ENCODE measurements at regions not wholly inside any gene's neighbourhood (a gene's known extent, or its start where the extent isn't known, plus 50 kb on each side); places are given as distances from the start of the nearest gene placed in this dataset.

GRCh38 chr1:55280731-55281130 is 65.6 kb upstream of the USP24 start:
- no peak overlapping the region for H3K27ac ChIP-seq (ENCODE audit: insufficient read depth, low read depth, low read length, poor library complexity, severe bottlenecking)
- no peaks in the 10 kb centered on the region for H3K4me1 ChIP-seq (ENCODE audit: control insufficient read depth, insufficient read depth, low read length)
- H3K36me3 ChIP-seq (ENCODE audit: control insufficient read depth, insufficient read depth, low read length), result no peaks in the 10 kb centered on the region
- no peaks in the 10 kb centered on the region for H3K27me3 ChIP-seq (ENCODE audit: control insufficient read depth, insufficient read depth, low read length, poor library complexity, severe bottlenecking)
- 92 to 94% methylated on average over 2 of the region's 2 CpGs for WGBS, 2 experiments
- H3K9me3 ChIP-seq (ENCODE audit: control insufficient read depth, low read length), result no peaks in the 10 kb centered on the region
- no peak overlapping the region for H3K4me3 ChIP-seq (ENCODE audit: insufficient read depth, low read depth, low read length)

- 87 to 99% methylated on average over 3 of the region's 3 CpGs for WGBS, 2 experiments
- Histone ChIP-seq H3K27me3 (ENCODE audit: control insufficient read depth, insufficient read depth, low read length, poor library complexity, severe bottlenecking) (no peaks in the 10 kb centered on the region), H3K36me3 (ENCODE audit: control insufficient read depth, insufficient read depth, low read length) (no peaks in the 10 kb centered on the region)
These were observed 64.5 kb upstream of the USP24 start for GRCh38 chr1:55279627-55280026.

GRCh38 chr1:55278378-55278777 is 63.2 kb upstream of the USP24 start:
- no peak overlapping the region for H3K27ac ChIP-seq (ENCODE audit: insufficient read depth, low read depth, low read length, poor library complexity, severe bottlenecking)
- H3K4me1 ChIP-seq (ENCODE audit: control insufficient read depth, insufficient read depth, low read length), result peaks cover 6% of the 10 kb centered on the region
- H3K27me3 ChIP-seq (ENCODE audit: control insufficient read depth, insufficient read depth, low read length, poor library complexity, severe bottlenecking), result no peaks in the 10 kb centered on the region
- no peak overlapping the region for H3K4me3 ChIP-seq (ENCODE audit: insufficient read depth, low read depth, low read length)
- WGBS, 2 experiments, result 46% methylated on average over 2 of the region's 2 CpGs; no CpG with 5 or more reads in 1 of the 2 experiments
- no peaks in the 10 kb centered on the region for H3K36me3 ChIP-seq (ENCODE audit: control insufficient read depth, insufficient read depth, low read length)
- no peaks in the 10 kb centered on the region for H3K9me3 ChIP-seq (ENCODE audit: control insufficient read depth, low read length)

More at GRCh38 chr1:55279627-55280026, 64.5 kb upstream of the USP24 start:
- H3K27ac ChIP-seq (ENCODE audit: insufficient read depth, low read depth, low read length, poor library complexity, severe bottlenecking), result no peak overlapping the region
- peaks cover 6% of the 10 kb centered on the region for H3K4me1 ChIP-seq (ENCODE audit: control insufficient read depth, insufficient read depth, low read length)
- H3K4me3 ChIP-seq (ENCODE audit: insufficient read depth, low read depth, low read length), result no peak overlapping the region
- no peaks in the 10 kb centered on the region for H3K9me3 ChIP-seq (ENCODE audit: control insufficient read depth, low read length)

- Histone ChIP-seq H3K27me3 (ENCODE audit: control insufficient read depth, insufficient read depth, low read length, poor library complexity, severe bottlenecking) (no peaks in the 10 kb centered on the region), H3K36me3 (ENCODE audit: control insufficient read depth, insufficient read depth, low read length) (no peaks in the 10 kb centered on the region), H3K9me3 (ENCODE audit: control insufficient read depth, low read length) (no peaks in the 10 kb centered on the region), H3K4me3 (ENCODE audit: insufficient read depth, low read depth, low read length) (no peak overlapping the region), H3K4me1 (ENCODE audit: control insufficient read depth, insufficient read depth, low read length) (peaks cover 6% of the 10 kb centered on the region), H3K27ac (ENCODE audit: insufficient read depth, low read depth, low read length, poor library complexity, severe bottlenecking) (no peak overlapping the region)
- 18 to 20% methylated on average over 14 to 15 of the region's 15 CpGs for WGBS, 2 experiments
These were observed 62.4 kb upstream of the USP24 start for GRCh38 chr1:55277377-55278130.

GRCh38 chr1:55276671-55277376 is 61.7 kb upstream of the USP24 start:
- WGBS, 2 experiments, result 93 to 96% methylated on average over 7 to 8 of the region's 8 CpGs
- no peak overlapping the region for H3K4me3 ChIP-seq (ENCODE audit: insufficient read depth, low read depth, low read length)
- H3K9me3 ChIP-seq (ENCODE audit: control insufficient read depth, low read length), result no peaks in the 10 kb centered on the region
- H3K27ac ChIP-seq (ENCODE audit: insufficient read depth, low read depth, low read length, poor library complexity, severe bottlenecking), result no peak overlapping the region
- no peaks in the 10 kb centered on the region for H3K36me3 ChIP-seq (ENCODE audit: control insufficient read depth, insufficient read depth, low read length)
- no peaks in the 10 kb centered on the region for H3K27me3 ChIP-seq (ENCODE audit: control insufficient read depth, insufficient read depth, low read length, poor library complexity, severe bottlenecking)
- H3K4me1 ChIP-seq (ENCODE audit: control insufficient read depth, insufficient read depth, low read length), result peaks cover 6% of the 10 kb centered on the region

GRCh38 chr1:55275941-55276341 is 60.8 kb upstream of the USP24 start:
- no peak overlapping the region for H3K27ac ChIP-seq (ENCODE audit: insufficient read depth, low read depth, low read length, poor library complexity, severe bottlenecking)
- no peaks in the 10 kb centered on the region for H3K36me3 ChIP-seq (ENCODE audit: control insufficient read depth, insufficient read depth, low read length)
- H3K4me3 ChIP-seq (ENCODE audit: insufficient read depth, low read depth, low read length), result no peak overlapping the region
- H3K4me1 ChIP-seq (ENCODE audit: control insufficient read depth, insufficient read depth, low read length), result peaks cover 6% of the 10 kb centered on the region
- H3K9me3 ChIP-seq (ENCODE audit: control insufficient read depth, low read length), result no peaks in the 10 kb centered on the region
- H3K27me3 ChIP-seq (ENCODE audit: control insufficient read depth, insufficient read depth, low read length, poor library complexity, severe bottlenecking), result no peaks in the 10 kb centered on the region
- WGBS, 2 experiments, result 82 to 89% methylated on average over 1 of the region's 1 CpG

GRCh38 chr1:55275151-55275748 is 60.1 kb upstream of the USP24 start:
- 39 to 40% methylated on average over 11 of the region's 12 CpGs for WGBS, 2 experiments
- Histone ChIP-seq H3K4me1 (ENCODE audit: control insufficient read depth, insufficient read depth, low read length) (peaks cover 6% of the 10 kb centered on the region), H3K4me3 (ENCODE audit: insufficient read depth, low read depth, low read length) (no peak overlapping the region), H3K27me3 (ENCODE audit: control insufficient read depth, insufficient read depth, low read length, poor library complexity, severe bottlenecking) (no peaks in the 10 kb centered on the region), H3K36me3 (ENCODE audit: control insufficient read depth, insufficient read depth, low read length) (no peaks in the 10 kb centered on the region), H3K27ac (ENCODE audit: insufficient read depth, low read depth, low read length, poor library complexity, severe bottlenecking) (no peak overlapping the region), H3K9me3 (ENCODE audit: control insufficient read depth, low read length) (no peaks in the 10 kb centered on the region)

GRCh38 chr1:55272994-55273393 is 57.8 kb upstream of the USP24 start:
- Histone ChIP-seq H3K9me3 (ENCODE audit: control insufficient read depth, low read length) (no peaks in the 10 kb centered on the region), H3K27ac (ENCODE audit: insufficient read depth, low read depth, low read length, poor library complexity, severe bottlenecking) (no peak overlapping the region), H3K4me1 (ENCODE audit: control insufficient read depth, insufficient read depth, low read length) (peaks cover 6% of the 10 kb centered on the region), H3K36me3 (ENCODE audit: control insufficient read depth, insufficient read depth, low read length) (no peaks in the 10 kb centered on the region), H3K4me3 (ENCODE audit: insufficient read depth, low read depth, low read length) (no peak overlapping the region), H3K27me3 (ENCODE audit: control insufficient read depth, insufficient read depth, low read length, poor library complexity, severe bottlenecking) (no peaks in the 10 kb centered on the region)
- WGBS, 2 experiments, result 63 to 64% methylated on average over 4 of the region's 4 CpGs

All from ectodermal cell (in vitro differentiated cells).